ENCODE measurements at regions not wholly inside any gene's neighbourhood (a gene's known extent, or its start where the extent isn't known, plus 50 kb on each side); places are given as distances from the start of the nearest gene placed in this dataset.

DNA sequence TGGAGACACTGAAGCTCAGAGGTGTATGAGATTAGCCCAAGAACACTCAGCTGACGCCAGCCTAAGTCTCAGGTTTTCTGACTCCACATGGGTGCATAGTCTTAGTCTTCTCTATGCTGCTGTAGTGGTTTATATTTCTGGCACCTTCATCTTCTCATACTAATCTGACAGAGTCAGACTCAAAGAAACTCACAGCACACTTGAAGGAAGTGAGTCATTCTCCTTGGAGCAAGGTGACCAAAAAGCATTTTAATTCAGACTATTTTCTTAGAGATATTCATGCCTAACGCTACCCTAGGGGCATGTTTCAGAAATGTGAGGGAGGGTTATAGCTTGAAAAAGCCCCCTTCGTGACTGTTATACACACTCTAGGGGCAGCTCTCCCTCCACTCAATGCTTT is 775.3 kb upstream of the ARPP21 start:
- Histone ChIP-seq H3K4me2 (ENCODE audit: insufficient read depth, low read length) (no peak overlapping the region), H2AFZ (ENCODE audit: low read depth, low read length) (no peak overlapping the region), H3K4me1 (ENCODE audit: control insufficient read depth, extremely low read depth, insufficient read depth, low read length) (no peaks in the 10 kb centered on the region), H3K9ac (replicated peaks; ENCODE audit: extremely low read depth, insufficient read depth, low read length) (no peak overlapping the region), H3K4me3 (replicated peaks in 1 of 3; ENCODE audit: insufficient read depth in 1 of 3, low read depth in 1 of 3, low read length in 3 of 3) (no peak overlapping the region), H3K36me3 (ENCODE audit: control insufficient read depth in 2 of 2, extremely low read depth in 1 of 2, insufficient read depth in 2 of 2, low read length in 2 of 2) (no peaks in the 10 kb centered on the region), H3K9me3 (replicated peaks; ENCODE audit: control insufficient read depth, insufficient read depth, low read length) (no peaks in the 10 kb centered on the region), H4K20me1 (replicated peaks; ENCODE audit: control insufficient read depth, extremely low read depth, insufficient read depth, low read length) (no peaks in the 10 kb centered on the region), H3K9me1 (replicated peaks; ENCODE audit: control insufficient read depth, extremely low read depth, insufficient read depth, low read length) (no peaks in the 10 kb centered on the region), H3K27ac (ENCODE audit: insufficient read depth, low read depth, low read length) (no peak overlapping the region), H3K27me3 (ENCODE audit: control insufficient read depth in 2 of 2, insufficient read depth in 2 of 2, low read length in 2 of 2) (no peaks in the 10 kb centered on the region), H3K79me2 (ENCODE audit: control insufficient read depth, insufficient read depth, low read length) (no peaks in the 10 kb centered on the region)
- DNase-seq (ENCODE audit: low read depth, low spot score) (no peak), FAIRE-seq (no peak)
- ChIA-PET POLR2A (no interaction called here), CTCF (no interaction called here)
- BruUV-seq (replicated peaks), result no TSS peak
- intact Hi-C loops (cut with micrococcal nuclease) (no loop called here), dilution Hi-C loops (cut with MboI; ENCODE audit: extremely low pct_ligation_motif_present, low sequenced_read_pairs) (no loop called here)
- TF ChIP-seq, protein P1, sequence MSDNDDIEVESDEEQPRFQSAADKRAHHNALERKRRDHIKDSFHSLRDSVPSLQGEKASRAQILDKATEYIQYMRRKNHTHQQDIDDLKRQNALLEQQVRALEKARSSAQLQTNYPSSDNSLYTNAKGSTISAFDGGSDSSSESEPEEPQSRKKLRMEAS (IDR thresholded peaks at IDR 0.05; ENCODE audit: insufficient read depth, insufficient read length), result no peak
- TF ChIP-seq POLR2A (IDR thresholded peaks at IDR 0.05; ENCODE audit: low read depth, low read length) (no peak), GATA2 (IDR thresholded peaks at IDR 0.05; ENCODE audit: insufficient read depth, insufficient read length, low read depth, low read length) (no peak), FOS (IDR thresholded peaks at IDR 0.05; ENCODE audit: borderline replicate concordance, insufficient read depth, low read length) (no peak), POLR2AphosphoS5 (IDR thresholded peaks at IDR 0.05; ENCODE audit: insufficient read depth, low read depth, low read length) (no peak), JUN (IDR thresholded peaks at IDR 0.05; ENCODE audit: borderline replicate concordance, insufficient read depth, insufficient read length, low read depth) (no peak), MYC (IDR thresholded peaks at IDR 0.05; ENCODE audit: low read depth, low read length) (no peak), EZH2 (IDR thresholded peaks at IDR 0.05; ENCODE audit: borderline replicate concordance, low read depth, low read length, severe bottlenecking) (no peak)
- TF ChIP-seq, protein P2, sequence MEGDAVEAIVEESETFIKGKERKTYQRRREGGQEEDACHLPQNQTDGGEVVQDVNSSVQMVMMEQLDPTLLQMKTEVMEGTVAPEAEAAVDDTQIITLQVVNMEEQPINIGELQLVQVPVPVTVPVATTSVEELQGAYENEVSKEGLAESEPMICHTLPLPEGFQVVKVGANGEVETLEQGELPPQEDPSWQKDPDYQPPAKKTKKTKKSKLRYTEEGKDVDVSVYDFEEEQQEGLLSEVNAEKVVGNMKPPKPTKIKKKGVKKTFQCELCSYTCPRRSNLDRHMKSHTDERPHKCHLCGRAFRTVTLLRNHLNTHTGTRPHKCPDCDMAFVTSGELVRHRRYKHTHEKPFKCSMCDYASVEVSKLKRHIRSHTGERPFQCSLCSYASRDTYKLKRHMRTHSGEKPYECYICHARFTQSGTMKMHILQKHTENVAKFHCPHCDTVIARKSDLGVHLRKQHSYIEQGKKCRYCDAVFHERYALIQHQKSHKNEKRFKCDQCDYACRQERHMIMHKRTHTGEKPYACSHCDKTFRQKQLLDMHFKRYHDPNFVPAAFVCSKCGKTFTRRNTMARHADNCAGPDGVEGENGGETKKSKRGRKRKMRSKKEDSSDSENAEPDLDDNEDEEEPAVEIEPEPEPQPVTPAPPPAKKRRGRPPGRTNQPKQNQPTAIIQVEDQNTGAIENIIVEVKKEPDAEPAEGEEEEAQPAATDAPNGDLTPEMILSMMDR (IDR thresholded peaks at IDR 0.05; ENCODE audit: extremely low read depth in 1 of 2, insufficient read depth in 1 of 2, low read depth in 1 of 2, low read length in 2 of 2), result no peak

Data from endothelial cell of umbilical vein (primary cell).